ENCODE measurements at regions not wholly inside any gene's neighbourhood (a gene's known extent, or its start where the extent isn't known, plus 50 kb on each side); places are given as distances from the start of the nearest gene placed in this dataset.

DNA sequence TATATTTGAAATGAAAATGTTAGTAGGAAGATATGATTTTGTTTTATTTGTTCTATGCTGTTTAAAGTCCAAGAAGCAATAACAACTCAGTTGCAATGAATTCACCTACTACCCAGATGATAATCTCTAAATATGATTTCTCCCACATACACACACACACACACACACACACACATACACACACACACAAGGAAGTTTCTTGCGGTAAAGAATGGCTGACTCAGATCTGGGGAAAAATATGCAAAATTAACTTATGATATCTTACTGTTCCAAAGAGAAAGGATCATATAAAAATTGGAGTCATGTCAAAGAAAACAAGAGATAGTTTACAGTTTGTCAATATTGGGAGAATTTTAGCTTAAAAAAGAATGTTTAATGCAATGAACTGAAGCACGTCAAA lies 456.7 kb downstream of the SLC16A7 start:
- ATAC-seq (ENCODE audit: poor library complexity) (no peak), DNase-seq (no peak)
- Mint-ChIP-seq H3K4me3 (no peak overlapping the region), H3K27ac (no peak overlapping the region), H3K36me3 (ENCODE audit: low read depth) (no peaks in the 10 kb centered on the region), H3K4me1 (ENCODE audit: low read depth) (no peaks in the 10 kb centered on the region), H3K27me3 (no peaks in the 10 kb centered on the region), H3K9me3 (no peaks in the 10 kb centered on the region)
- Histone ChIP-seq H3K9me3 (ENCODE audit: control insufficient read depth in 1 of 2, insufficient read depth in 1 of 2, low read length in 2 of 2) (peaks cover 0 to 8% of the 10 kb centered on the region in 2 experiments), H3K4me3 (ENCODE audit: low read length) (no peak overlapping the region), H3K4me1 (ENCODE audit: insufficient read depth, low read length) (no peaks in the 10 kb centered on the region), H3K36me3 (ENCODE audit: insufficient read depth, low read length) (no peaks in the 10 kb centered on the region), H3K27ac (ENCODE audit: low read depth in 1 of 2, low read length in 2 of 2) (no peak overlapping the region), H3K27me3 (ENCODE audit: control insufficient read depth in 1 of 2, insufficient read depth in 2 of 2, low read length in 2 of 2) (no peaks in the 10 kb centered on the region)
- TF ChIP-seq, protein P1, sequence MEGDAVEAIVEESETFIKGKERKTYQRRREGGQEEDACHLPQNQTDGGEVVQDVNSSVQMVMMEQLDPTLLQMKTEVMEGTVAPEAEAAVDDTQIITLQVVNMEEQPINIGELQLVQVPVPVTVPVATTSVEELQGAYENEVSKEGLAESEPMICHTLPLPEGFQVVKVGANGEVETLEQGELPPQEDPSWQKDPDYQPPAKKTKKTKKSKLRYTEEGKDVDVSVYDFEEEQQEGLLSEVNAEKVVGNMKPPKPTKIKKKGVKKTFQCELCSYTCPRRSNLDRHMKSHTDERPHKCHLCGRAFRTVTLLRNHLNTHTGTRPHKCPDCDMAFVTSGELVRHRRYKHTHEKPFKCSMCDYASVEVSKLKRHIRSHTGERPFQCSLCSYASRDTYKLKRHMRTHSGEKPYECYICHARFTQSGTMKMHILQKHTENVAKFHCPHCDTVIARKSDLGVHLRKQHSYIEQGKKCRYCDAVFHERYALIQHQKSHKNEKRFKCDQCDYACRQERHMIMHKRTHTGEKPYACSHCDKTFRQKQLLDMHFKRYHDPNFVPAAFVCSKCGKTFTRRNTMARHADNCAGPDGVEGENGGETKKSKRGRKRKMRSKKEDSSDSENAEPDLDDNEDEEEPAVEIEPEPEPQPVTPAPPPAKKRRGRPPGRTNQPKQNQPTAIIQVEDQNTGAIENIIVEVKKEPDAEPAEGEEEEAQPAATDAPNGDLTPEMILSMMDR (IDR thresholded peaks at IDR 0.05), result no peak
- intact Hi-C loops (cut with DNase I, micrococcal nuclease), result no loop called here
- ChIA-PET POLR2A (no interaction called here), CTCF (no interaction called here)

DNA sequence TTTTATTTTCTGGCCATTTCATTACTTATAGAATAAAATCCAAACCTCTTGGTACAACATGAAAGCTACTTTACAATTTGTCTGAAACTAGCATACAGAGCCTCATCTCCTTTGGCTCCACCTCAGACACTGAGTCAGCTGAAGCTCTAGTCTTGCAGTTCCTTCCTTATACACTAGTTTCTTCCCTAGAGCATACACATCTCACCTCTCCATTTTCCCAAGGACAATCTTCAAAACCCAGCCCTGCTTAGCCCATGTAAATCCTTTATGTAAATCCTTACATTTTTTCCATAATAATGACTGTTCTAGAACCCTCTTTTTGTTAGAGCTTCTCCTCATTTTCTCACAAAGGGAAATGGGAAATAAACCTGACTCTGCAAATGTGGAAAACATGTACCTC lies 463.4 kb downstream of the SLC16A7 start:
- Histone ChIP-seq H3K4me3 (ENCODE audit: low read length) (no peak overlapping the region), H3K4me1 (ENCODE audit: insufficient read depth, low read length) (no peaks in the 10 kb centered on the region), H3K27me3 (ENCODE audit: control insufficient read depth in 1 of 2, insufficient read depth in 2 of 2, low read length in 2 of 2) (no peaks in the 10 kb centered on the region), H3K9me3 (ENCODE audit: control insufficient read depth in 1 of 2, insufficient read depth in 1 of 2, low read length in 2 of 2) (peaks cover 0 to 4% of the 10 kb centered on the region in 2 experiments), H3K27ac (ENCODE audit: low read depth in 1 of 2, low read length in 2 of 2) (no peak overlapping the region), H3K36me3 (ENCODE audit: insufficient read depth, low read length) (no peaks in the 10 kb centered on the region)
- H3K27me3 Mint-ChIP-seq, result no peaks in the 10 kb centered on the region
- no peak overlapping the region for H3K4me3 Mint-ChIP-seq
- no peaks in the 10 kb centered on the region for H3K9me3 Mint-ChIP-seq
- ATAC-seq (ENCODE audit: poor library complexity) (no peak), DNase-seq (no peak)
- no peaks in the 10 kb centered on the region for H3K4me1 Mint-ChIP-seq (ENCODE audit: low read depth)
- TF ChIP-seq, protein P1 (IDR thresholded peaks at IDR 0.05), result no peak
- CTCF ChIA-PET, result no interaction called here
- H3K27ac Mint-ChIP-seq, result no peak overlapping the region
- POLR2A ChIA-PET, result no interaction called here
- no peaks in the 10 kb centered on the region for H3K36me3 Mint-ChIP-seq (ENCODE audit: low read depth)
- intact Hi-C loops (cut with DNase I, micrococcal nuclease), result no loop called here

DNA sequence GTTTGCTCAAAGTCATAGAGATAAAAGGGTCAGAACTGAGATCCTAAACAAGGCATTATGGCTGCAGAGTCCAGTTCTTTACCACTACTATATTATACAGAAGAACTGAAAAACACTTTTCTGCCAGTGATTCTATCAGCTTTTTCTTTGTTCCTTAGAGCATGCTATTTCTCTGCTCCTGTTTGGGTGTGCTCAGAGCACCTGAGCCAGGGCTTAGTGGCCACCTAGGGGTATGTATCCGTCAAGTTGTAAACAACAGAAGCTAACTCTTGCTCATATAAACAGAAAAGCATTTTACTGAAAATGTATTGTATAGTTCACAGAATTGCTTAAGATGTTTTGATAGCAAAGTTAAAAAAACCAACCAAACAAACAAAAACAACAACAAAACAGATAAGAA lies 470.8 kb downstream of the SLC16A7 start:
- Mint-ChIP-seq H3K4me3 (no peak overlapping the region), H3K9me3 (no peaks in the 10 kb centered on the region), H3K4me1 (ENCODE audit: low read depth) (no peaks in the 10 kb centered on the region), H3K36me3 (ENCODE audit: low read depth) (no peaks in the 10 kb centered on the region), H3K27me3 (no peaks in the 10 kb centered on the region), H3K27ac (no peak overlapping the region)
- Histone ChIP-seq H3K9me3 (ENCODE audit: control insufficient read depth in 1 of 2, insufficient read depth in 1 of 2, low read length in 2 of 2) (peaks cover 0 to 4% of the 10 kb centered on the region in 2 experiments), H3K27me3 (ENCODE audit: control insufficient read depth in 1 of 2, insufficient read depth in 2 of 2, low read length in 2 of 2) (no peaks in the 10 kb centered on the region), H3K36me3 (ENCODE audit: insufficient read depth, low read length) (no peaks in the 10 kb centered on the region), H3K4me1 (ENCODE audit: insufficient read depth, low read length) (no peaks in the 10 kb centered on the region), H3K4me3 (ENCODE audit: low read length) (no peak overlapping the region), H3K27ac (ENCODE audit: low read depth in 1 of 2, low read length in 2 of 2) (no peak overlapping the region)
- TF ChIP-seq, protein P1 (IDR thresholded peaks at IDR 0.05), result no peak
- CTCF ChIA-PET, result interaction anchor here (0.6 kb wide), 1 partner anchor 1123 kb away, joined by 3 read pairs; no protein-coding TSS in a partner anchor
- no peak for DNase-seq
- no peak for ATAC-seq (ENCODE audit: poor library complexity)
- POLR2A ChIA-PET, result no interaction called here
- intact Hi-C loops (cut with DNase I, micrococcal nuclease), result no loop called here
